DMS79 (cell line): ENCODE measurements at regions not wholly inside any gene's neighbourhood (a gene's known extent, or its start where the extent isn't known, plus 50 kb on each side); places are given as distances from the start of the nearest gene placed in this dataset.

ENCODE experiments used
- DNase-seq: peaks from one replicate; lab custom pipeline; 2025; lab: John Stamatoyannopoulos, UW

- DNase-seq, result no peak
These were observed 2194.8 kb downstream of the PCDH9 start for GRCh38 chr13:65035302-65035701.

DNA sequence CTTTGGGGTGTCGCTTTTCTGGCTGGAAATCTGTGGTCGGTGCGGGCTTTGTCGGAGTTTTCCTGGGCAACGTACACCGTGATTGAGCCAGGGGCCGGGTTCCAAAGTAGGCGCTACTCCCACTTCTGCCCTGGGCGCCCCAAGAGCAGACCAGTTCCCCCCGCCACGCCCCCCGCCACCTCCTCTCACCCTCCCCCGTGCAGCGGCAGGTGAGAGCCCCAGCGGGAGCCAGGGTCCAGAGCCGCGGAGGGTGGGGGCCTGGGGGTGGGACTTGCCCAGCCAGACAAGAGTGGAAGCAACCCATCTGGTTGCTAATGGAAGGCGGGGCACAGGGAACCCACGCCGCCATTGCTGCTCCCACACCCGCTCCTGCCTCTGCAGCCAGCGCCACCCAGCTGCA, 2195.9 kb downstream of the PCDH9 start:
- DNase-seq, result no peak

- DNase-seq, result no peak
These were observed 2197.3 kb downstream of the PCDH9 start for GRCh38 chr13:65032825-65033224.

DNA sequence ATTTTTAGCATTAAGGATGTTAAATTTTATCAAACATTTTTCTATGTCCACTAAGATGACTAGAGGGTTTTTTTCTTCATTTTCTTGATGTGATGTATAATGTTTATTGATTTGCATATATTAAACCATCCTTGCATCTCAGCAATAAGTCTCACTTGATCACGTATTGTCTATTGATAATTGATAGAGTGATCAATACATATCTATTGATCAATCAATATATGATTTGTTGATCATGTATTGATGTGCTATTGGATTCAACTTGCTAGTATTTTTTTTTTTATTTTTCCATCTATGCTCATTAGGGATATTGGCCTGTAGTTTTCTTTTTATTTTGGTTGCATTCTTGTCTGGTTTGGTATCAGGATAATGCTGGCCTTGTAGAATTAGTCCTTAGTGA, 2202.0 kb downstream of the PCDH9 start:
- DNase-seq, result no peak

GRCh38 chr13:65026505-65026904, 2203.6 kb downstream of the PCDH9 start:
- DNase-seq, result no peak

DNA sequence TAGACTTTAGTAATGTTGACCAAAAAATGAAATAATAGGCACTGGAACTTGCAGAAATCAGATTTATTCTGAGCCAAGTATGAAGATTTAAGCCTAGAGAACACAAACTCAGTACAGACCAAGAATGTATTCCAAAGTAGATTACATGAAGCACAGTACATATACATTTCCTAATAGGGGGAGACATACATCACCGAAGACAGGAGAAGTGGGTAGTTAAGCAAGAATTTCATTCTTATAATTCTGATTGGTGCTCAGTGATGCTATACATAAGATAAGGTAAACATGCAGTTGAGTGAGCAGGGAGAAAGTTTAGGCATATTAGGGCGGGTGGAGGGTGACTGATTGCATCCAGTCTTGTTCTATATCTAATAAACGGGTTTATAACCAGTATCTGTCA, 2218.8 kb downstream of the PCDH9 start:
- no peak for DNase-seq

- no peak for DNase-seq
These were observed 2232.7 kb downstream of the PCDH9 start for GRCh38 chr13:64997438-64997837.

DNA sequence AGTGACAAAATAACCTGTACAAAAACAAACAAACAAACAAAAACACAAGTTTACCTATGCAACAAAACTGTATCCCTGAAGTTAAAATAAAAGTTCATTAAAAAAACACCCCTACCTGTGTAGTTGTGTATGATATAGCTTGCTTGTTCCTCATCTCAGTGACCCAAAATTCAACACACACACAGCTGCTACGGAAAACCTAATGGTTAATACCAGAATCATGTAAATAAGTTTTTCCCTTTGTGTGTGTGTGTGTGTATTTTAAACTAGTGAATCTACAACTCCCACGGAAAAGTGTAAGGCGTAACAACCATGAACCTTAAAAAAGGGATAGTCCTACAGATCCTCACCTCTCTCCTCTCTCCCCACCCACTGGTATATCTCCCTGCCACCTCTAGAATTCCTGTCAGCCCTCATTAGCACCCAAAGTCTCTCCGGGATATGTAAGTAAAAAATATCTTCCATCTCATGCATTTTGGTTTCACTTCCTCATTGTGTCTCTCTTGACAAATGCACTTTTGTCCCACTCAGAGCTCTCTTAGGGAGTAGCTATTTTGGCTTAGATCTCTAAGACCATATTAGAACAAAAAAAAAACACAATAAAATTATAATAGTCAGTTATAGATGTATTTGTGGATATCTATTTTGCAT, 2236.5 kb downstream of the PCDH9 start:
- no peak for DNase-seq

DNA sequence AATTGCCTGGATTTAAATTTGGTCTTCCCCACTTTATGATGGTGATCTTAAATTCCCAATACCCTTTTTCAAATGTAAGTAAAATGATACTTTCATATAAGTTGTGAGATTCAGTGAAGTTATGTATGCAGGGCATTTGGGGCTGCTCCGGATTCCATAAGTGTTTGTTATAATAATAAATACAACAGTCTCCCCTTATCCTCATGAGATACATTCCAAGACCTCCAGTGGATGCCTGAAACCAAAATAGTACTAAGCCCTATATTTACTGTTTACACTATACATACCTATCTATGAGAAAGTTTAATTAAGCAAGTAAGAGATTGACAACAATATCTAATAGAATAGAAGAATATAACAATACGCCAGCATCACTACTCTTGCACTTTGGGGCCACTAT, 2237.8 kb downstream of the PCDH9 start:
- DNase-seq, result no peak

DNA sequence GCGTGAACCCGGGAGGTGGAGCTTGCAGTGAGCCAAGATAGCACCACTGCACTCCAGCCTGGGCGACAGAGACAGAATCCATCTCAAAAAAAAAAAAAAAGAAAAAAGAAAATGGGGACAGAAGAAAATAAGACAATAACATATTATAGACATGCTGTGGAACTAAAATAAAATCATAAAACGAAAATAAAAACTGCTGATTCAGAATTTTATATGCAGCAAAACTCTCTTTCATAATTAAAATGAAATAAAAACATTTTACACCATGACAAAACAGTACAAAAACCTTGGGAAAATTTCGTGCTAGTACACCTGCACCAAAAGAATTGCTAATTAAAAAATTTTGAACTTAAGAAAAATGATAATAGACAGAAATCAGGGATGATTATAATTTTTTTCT, 2245.1 kb downstream of the PCDH9 start:
- DNase-seq, result no peak

DNA sequence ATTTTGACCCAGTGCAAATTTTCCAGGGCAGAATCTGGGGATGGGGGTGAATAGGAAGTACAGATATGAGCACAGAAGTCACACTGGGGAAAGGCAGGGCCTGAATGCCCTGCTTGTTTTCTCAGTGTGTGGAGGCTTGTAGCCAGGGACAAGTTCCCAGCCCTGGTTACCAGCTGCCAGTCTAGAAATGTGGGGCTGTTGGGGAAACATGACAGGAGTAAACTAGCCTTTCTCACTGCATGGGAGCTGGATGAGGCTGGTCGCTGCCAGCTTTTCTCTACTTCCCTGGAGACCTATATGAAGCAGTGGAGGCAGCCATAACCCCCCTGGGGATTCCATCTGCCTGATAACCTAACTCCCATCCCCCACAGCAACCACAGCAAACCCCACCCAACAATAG, 2267.7 kb downstream of the PCDH9 start:
- DNase-seq, result no peak

- DNase-seq, result no peak
These were observed 2270.9 kb downstream of the PCDH9 start for GRCh38 chr13:64959276-64959675.

DNA sequence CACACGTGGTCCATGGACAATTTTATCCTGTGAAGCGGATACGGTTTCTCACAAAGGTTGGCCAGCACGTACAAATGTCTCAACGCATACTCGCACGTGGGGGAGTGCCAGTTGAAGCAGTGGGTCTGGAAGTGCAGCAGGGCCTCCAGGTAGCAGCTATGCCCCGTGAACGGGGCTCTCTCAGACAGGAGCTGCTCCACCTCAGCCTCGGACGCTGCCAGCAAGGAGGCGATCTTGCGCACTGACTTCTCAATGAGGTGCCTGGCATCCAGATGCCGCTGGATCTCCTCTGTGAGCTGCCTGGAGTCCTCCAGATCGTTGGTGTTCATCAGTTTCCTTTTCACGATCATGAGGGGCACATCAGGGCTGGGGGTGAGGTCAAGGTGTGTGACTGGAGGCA, 2272.0 kb downstream of the PCDH9 start:
- no peak for DNase-seq

DNA sequence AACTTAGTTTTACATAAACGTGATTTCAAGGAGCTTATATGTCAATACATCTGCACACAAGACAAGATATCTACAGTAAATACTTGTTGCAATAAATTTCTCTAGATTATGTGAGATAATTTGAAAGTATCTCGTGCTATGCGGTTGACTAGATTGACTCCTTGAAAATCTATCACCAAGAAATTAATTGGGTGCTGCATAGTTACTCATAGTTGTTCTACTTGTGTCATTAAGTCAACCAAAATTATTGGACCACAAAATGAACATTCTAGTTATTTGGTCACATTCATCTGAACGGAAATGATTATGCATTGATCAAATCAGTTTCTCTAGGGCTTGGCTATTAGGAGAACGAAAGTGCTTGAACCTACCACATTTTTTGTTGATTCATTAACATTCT, 2291.5 kb downstream of the PCDH9 start:
- DNase-seq, result no peak

DNA sequence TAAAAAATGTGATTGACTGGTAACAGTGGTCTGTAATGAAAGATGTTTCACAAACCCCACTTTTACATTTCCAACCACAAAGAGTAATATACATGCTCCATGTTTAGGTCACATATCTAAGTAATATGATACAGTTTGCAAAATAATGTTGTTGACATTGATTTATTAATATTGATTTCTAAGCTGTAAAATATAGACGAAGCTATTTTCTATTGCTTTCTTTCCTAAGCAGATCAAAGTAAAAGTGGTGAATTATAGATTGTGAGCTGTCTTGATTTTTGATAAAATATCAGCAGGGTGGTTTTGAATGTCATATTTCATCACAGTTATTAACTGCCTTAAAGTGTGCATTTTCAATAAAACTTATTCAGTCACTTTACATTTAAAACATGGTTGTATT, 2292.8 kb downstream of the PCDH9 start:
- no peak for DNase-seq

DNA sequence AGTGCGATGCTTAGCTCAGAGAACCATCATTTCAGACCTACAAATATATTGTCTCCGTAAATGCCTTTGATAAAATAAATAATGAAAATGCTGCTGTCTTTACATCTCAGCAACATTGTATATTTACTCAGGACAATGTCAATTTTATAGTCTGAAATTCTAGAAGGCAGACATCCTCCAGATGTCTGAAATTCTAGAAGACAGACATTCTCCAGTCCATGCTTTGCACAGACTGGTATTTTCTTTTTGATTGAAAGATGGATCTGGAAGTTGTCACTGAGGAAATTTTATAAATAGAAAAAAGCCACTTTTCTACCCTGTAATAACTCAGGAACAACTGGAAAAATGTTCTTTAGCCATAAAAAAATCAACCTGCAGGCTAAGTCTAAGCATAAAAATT, 2293.3 kb downstream of the PCDH9 start:
- DNase-seq, result no peak

DNA sequence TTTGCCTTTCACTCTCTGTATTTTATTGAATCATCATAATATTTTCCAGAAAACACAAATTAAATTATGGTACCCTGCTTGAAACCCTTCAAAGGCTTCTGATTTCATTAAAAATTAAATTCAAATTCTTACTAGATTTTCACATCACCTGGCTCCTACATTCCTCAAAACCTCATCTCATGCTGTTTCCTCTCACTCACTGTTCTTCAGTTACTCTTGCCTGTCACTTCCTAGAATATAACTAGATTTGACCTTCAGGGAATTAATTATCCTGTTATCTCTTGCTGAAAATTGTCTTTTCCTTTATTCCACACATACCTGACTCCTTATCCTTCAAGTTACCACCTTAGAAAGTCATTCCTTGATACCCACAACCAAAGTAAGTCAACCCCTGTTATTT, 2294.7 kb downstream of the PCDH9 start:
- no peak for DNase-seq

DNA sequence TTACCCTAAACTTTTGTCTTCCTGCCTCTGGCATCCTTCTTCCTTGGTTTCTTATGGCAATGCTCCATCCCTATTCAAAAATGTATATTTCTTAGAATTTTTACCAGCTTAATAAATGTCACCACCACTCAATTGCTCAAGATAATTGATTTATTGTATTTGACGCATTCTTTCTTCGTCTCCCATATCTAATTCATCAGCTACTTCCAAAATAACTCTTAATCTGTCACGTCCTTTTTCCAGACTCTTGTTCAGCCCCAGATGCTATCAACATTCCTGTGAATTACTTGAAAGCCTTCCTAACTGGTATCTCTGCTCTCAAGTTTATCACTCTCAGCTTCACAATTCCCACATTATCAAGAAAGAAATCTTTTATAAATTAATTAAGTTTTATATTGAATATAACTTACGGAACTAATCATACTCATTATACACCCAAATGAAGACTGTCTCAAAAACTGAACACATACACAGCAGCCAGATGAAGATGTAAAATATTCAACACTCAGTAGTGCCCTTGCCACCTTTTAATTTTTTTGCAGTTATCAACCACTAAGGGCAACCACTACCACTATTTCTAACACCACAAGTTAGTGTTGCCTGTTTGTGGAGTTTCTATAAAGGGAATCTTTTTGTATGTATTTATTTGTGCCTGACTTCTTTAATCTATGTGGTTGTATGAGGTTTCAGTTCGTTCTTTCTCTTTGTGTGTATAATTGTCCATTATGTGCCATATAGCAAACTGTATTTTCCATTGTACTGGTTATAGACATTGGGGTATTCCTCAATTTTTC, 2295.4 kb downstream of the PCDH9 start:
- no peak for DNase-seq

DNA sequence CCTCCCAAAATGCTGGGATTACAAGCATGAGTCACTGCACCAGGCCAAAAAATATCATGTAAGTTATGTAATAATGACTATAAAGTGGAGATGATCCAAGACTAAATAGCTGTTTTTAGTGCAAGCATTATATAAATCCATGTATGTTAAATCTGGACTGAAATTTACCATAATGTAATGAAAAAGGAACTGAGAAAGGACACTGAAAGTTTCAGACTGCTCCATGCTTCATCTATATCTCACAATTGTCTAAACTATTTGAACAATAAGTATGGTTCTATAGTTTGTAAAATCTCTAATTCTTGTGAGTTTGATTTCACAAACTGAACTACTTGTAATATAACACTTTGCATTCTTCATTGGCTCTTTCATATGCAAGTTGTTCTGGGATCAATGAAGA, 2299.5 kb downstream of the PCDH9 start:
- no peak for DNase-seq

GRCh38 chr13:64928696-64929499, 2301.2 kb downstream of the PCDH9 start:
- DNase-seq, result no peak

GRCh38 chr13:64925727-64926126, 2304.4 kb downstream of the PCDH9 start:
- DNase-seq, result no peak

DNA sequence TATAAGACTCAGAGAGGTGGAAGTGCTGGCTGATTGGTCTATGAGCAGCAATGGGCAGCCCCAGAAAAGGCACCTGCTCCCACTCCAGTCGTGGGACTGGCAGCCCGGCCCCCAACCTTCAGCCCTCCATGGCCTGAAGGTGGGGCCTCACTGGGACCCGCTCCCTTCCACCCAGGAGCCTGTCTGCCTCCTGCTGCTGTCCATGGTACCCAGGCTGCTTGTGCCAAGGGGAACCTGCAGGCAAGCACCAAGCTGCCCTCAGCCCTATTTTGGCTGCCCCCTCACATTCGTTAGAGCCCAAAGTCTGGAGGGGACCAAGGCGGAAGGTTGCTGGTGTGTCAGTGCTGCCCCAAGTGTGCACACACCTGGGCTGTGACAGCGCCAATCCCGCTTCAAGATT, 2304.9 kb downstream of the PCDH9 start:
- no peak for DNase-seq

GRCh38 chr13:64924401-64924800, 2305.7 kb downstream of the PCDH9 start:
- no peak for DNase-seq
